NCI-H1417 (cell line): ENCODE measurements at regions not wholly inside any gene's neighbourhood (a gene's known extent, or its start where the extent isn't known, plus 50 kb on each side); places are given as distances from the start of the nearest gene placed in this dataset.

Experiments
- DNase-seq, 3 experiments: peaks; one replicate each; lab custom pipeline; 2025; lab: John Stamatoyannopoulos, UW

DNA sequence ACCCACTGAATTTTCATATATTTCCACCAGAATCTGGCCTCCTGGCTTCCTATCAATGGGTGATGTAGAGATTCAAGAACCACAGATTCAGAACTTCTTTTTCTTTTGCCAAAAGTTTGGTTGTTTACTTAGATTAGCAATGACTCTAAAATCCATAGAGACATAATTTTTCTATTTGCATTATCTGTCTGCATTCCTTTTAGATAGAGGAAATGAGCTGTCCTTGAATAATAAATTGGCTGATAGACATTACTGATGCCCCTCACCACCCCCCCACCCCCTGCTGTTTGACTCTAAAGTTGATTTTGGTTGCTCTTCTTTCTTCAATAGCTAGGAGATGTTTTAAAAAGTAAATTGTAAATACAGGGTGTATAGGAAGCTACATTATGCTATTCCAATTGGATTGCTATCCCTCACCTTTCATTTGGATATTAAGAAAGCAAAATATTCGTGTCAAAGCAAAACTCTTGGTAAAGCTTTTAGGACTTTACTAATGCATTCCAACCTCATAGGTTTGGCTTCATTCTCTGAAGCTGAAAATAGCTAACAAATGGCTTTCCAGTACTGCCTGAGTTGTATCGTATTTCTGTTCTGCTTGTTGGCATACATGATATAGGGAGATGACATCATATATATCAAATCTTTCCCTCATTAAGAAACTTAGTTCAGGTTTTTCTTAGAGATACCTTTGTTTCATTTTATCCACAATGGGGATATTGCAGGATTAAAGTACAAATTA lies 606.0 kb downstream of the ARL4A start:
- no peak for DNase-seq

DNA sequence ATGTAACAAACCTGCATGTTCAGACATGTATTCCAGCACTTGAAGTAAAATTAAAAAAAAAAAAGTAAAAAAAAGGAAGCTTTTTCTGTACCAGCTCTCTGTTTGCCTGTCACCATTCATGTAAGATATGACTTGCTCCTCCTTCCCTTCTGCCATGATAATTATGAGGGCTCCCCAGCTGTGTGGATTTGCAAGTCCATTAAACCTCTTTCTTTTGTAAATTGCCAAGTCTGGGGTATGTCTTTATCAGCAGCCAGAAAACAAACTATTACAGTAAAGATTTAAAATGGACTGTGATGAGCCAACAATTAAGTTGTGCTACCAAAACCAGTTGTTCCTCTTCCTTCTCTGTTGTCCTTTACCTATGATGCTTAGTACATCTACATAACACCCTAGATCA lies 619.6 kb downstream of the ARL4A start:
- no peak for DNase-seq

DNA sequence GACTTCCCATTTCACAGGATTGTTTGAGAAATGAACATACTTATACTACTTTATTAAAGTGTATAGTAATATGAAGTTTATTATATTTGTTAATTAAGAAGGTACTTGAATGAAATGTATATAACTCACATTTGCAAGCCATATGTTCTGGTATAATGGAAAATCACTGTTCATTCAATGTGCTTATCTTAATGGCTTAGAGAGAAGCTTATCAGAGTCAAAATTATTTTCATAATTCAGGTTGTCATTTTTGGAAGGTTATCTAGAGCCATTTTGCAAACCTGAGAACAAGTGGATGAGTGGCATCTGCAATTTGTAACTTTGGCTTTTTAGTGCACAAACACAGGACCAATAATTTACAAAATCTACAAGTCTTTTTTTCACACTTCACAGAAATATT lies 621.0 kb downstream of the ARL4A start:
- DNase-seq, result no peak

DNA sequence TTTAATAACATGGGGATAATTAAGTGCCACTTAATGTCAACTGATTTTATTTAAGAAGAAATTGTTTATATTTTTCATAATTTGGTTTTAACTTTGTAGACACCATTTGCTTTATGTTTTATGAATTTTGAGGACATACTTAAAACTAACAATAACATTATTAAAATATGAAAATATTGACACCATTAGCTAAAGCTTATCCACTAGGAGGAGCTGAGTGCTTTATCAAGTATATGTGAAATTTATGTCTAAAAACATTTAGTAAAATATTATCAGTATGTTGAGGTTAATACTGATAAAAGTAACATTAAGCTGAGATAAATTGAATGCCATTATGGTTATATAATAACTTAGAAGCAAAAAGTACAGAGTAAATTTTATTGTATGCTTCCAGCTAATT lies 622.1 kb downstream of the ARL4A start:
- no peak for DNase-seq

DNA sequence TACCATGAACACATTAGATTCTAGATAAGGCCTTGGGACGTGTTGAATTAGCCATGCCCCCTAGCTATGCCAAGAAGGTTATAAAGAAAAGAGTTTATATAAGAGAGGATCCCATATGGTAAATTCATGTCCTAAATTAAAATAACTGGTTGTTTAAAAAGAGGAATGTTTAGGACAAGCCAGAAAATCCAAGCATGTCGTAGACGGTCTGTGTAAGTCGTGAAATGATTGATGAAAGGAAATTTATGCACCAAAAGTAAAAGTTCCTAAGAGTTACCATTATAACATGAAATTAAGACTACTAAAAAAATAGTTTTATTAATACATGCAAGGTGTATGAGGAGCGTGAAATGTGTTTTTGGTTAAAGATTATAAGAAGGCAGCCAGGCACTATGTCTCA lies 624.9 kb downstream of the ARL4A start:
- peak in 1 of 3 experiments; percentile 22 for DNase-seq

DNA sequence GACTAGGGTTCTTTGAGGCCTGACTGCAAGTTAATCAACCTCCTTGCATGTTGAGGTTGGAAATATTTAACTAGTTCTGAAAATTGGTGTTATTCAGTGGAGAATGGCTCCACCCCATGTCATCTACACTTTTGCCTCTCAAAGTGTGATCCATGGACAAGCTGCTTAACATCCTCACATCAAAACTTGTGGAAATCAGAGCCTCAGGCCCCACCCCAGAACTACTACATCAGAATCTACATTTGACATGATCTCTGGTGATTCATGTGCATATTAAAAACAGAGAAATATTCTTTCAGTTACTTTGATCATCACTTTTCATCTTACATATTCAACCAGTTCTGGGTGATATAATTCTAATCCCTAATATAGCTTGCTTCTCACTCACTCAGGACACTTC lies 632.9 kb downstream of the ARL4A start:
- DNase-seq, result no peak

DNA sequence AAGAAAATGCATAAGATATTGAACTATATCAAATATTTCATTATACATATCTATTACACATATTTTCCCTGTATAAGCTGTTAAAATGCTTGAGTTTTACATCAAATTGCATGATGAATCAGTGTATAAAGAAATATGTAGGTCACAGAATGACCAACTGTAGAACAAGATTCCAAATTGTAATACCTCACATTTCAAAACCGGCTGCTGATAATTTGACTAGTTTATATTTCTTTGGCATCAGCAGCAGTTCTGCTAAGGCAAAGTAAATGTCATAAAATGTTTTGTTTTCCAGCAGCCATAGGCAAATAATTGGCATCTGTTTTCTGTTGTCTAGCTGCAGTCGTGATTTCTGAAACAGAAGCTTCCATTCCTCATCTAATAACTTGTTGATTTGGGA lies 633.9 kb downstream of the ARL4A start:
- DNase-seq, result no peak

DNA sequence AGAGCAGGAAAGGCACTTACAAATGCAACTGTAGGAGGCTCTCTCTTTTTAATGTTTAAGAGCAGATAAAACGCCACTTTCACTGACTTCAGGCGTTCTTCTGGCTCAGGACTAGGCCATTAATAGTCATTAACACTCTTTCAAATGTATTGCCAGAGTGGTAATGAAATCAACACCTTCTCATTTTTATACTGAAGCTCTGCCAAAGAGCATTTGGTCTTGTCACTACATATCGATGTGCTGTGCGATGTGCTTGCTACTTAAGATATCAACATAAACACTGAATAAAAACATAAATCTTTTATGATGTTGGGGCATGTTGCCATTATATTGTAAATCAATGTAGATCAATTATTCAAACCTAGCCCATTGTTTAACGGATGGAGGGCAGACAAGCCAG lies 634.7 kb downstream of the ARL4A start:
- DNase-seq, result peak in 1 of 3 experiments; percentile 31

DNA sequence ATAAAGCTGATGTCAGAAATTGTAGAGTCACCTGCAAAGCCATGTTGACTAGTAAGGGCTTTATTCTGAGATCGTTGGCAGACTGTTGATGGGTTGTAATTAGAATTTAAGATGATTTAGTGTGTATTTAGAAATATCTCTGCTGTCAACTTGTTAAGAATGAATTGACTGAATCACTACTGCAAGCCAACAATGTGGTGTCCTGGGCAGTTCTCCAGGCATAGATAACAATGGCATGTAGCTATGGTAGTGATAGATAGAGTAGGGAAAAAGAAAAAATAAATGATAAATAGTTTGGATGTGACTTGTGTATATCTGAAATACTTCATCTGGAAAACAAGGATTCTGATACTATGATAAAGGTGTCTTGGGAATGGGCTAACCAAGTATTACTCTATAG lies 640.2 kb downstream of the ARL4A start:
- DNase-seq, result peak in 1 of 3 experiments; percentile 56

DNA sequence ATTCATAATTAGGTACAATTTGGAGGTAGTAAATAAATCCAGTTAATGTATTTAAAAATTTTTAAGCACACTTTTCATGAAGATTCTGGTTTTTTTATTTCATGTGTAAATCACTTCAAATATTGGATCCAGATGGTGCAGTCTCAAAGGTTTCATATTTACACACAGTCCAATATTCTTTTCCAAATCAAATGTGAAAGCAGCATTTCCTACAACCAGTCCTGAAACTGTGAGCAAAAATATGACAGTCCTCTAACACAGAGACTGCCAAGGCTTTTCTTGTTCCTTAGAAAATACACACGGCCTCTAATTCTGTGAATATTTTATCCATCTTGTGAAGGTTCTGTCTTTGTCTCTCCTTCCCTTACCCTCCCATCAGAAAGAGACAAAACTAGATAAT lies 645.9 kb downstream of the ARL4A start:
- no peak for DNase-seq

DNA sequence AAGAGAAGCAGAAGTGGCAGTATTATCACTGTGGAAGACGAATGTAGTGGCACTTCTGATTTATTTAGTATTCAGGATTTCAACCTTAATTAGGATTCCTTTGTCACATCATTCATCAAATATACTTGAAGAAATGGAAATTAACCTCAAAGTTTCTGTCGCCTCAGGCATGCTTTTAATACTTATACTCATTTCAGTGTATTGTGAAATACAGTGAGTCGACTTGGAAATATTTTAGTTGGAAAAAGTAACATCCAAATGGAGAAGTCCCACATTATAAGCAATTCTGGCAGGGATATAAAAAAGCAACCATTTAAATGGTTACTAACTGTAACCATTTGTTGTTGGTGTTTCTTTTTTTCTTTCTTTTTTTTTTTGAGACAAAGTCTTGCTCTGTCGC lies 648.8 kb downstream of the ARL4A start:
- no peak for DNase-seq

DNA sequence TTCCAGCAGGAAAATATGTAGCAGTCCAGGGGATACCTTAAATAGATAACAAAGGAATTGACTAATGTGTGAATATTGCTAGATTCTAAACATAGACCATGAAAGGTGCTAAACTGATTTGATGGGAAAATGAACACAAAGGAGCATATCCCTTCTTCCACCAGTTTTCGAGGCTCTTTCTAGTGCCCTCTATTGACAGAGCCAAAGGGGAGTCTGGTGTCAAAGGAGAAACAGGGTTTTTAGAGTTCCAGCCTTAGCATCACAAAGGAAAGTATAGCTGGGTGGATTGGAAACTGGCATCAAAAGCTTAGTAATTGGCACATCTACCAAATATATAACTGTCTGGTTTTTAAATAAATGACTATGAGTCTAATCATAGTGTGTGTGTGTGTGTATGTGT lies 636.8 kb downstream of the ETV1 start:
- no peak for DNase-seq

DNA sequence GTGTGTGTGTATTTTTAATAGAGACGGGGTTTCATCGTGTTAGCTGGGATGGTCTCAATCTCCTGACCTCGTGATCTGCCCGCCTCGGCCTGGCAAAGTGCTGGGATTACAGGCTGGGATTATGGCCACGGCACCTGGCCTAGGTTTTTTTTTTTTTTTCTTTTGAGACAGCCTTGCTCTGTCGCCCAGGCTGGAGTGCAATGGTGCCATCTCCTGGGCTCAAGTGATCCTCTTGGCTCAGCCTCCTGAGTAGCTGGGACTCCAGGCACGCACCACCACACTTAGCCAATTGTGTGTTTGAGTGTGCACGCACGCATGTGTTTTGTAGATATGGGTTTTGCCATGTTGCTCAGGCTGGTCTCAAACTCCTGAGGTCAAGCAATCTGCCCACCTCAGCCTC lies 629.8 kb downstream of the ETV1 start:
- DNase-seq, result no peak

DNA sequence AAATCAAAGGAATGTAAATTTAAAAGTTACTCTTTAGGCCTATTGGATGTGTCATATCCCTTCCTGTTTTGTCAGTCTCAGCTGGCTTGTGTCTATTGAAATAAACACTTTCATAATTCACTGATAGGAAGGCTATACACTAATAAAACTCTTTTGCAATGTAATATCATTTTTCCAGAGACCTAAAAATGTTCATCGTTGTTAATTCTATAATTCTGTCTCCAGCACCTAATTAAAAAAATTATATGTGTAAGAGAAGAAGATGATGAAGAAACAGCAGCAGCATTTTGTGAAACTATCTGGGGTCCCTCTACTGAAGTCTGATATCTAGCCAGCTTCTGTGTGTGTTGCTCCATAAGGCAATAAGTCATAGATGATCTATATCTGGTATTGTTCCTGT lies 602.7 kb downstream of the ETV1 start:
- DNase-seq, result no peak

DNA sequence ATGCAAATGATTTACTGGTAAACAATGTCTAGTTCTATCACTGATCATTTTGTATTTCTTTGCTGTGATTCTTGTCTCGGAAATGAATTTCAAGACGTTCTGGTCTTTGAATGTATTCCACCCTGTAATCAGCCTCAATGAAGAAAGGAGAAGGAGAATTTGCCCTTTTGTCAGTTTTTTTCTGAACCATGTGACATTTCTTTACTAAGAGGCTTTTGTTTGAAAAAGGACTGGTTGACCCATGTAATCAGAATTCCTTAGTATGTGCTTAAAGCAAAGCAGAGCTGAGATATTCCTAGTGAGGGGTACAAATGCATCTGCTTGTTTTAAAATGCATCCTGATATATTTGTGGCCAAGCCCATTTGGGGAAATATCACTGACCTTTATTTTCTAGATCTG lies 581.6 kb downstream of the ETV1 start:
- DNase-seq, result no peak

DNA sequence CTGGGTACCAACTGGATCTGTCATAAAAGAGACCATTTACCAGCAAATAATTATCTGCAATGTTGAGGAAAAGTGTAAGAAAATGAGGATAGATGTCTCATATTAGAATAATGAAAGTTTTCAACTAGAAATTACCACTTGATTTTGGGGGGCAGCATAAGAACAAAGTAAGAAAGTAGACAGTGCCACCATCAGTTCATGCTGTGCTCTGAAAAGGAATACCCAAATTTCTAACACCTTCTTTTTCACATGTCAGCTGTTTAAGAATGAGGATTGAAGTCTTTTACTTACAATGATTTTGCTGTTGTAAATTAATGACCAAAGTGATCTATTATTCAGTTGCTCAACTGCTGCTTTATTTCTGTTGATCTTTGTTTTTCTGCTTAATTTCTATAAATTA lies 578.3 kb downstream of the ETV1 start:
- DNase-seq, result no peak

DNA sequence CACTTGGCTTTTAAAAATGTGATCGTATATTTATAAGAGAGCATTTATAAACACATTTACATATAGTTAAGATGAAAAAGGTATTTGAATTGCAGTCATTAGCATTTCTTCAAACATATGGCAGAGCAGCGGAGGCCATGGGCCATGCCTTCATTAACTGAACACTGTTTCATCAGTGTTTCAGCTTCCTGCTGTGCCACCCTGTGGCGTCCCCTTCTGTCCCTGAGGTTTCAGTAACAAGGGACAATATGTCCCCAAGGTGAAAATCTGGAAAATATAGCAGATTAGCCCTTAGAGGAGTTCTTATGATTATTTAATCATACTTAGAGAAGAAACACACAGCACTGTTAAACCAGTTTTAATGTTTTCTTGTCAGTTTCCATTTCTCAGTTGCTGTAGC lies 577.8 kb downstream of the ETV1 start:
- DNase-seq, result peak in 2 of 3 experiments; percentile 6 to 48

DNA sequence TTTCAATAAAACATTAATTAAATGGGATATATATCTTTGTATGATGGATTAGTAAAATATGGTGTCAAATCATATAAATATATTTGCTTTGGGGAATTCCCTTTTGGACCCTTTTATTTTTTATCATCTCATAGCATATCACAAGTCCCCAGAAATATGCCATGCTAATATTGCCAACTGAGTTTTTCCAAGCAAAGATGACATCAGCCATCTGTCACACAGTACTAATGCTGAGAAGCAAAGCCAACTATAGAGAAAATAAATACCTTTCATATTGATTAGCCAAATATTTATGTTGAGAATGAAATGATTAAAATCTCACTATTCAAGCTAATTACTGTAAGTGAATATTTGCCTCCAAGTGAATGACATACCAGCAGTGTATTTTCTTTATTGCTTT lies 575.3 kb downstream of the ETV1 start:
- no peak for DNase-seq

DNA sequence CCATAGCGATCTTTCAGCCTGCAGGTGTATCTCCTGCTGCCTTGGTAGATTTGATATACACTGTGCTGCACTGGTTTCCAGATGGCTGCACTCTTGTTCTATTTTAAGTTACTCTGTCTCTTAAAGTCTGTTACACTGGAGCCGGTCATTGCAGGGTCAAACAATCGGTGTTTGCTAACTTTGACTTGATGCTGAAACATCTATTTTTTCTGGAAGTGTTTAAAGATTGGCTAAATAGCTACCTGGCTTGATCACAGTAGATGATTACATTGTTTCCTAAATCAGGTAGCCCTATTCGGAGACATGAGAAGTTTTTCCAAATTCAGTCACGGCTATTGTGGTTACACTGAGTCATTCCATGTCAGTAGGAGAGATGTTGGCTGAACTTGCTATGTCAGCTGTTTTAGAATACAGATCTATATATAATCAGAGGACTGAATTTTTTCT lies 574.8 kb downstream of the ETV1 start:
- peak in 1 of 3 experiments; percentile 32 for DNase-seq

DNA sequence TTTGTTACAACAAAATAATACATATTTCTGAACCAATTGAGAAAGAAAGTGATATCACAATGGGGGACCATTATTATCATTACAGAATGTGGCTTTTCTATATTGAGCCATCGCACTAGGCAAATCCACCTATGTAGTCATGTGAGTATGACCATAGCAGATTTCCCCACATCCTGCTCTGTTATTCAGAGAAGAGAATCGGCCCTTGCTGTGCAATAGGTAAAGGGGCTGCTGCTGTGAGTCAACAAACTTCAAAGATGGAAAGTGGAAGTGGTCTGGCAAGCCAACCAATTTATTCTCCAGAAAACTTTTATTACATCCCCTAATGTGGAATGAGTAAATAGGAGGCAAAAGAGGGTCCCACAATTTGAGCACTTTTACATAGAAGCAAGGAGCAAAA lies 573.4 kb downstream of the ETV1 start:
- no peak for DNase-seq

DNA sequence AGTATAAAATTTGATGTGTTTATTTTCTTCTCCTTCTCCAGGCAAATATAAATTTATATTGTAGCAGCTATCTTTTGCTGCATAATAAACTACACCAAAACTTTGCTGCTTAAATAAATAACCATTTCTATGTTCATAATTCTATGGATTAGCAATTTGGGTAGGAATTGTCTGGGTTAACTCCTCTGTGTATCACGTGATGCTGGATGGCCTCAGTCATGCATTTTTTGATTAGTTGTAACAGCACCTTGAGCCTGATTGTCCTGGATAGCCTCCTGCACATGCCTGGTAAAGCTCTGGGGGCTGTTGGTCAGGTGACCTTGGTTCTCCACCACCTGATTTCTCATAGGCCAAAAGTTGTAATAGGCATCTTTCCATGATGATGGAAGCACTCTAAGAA lies 572.9 kb downstream of the ETV1 start:
- no peak for DNase-seq

DNA sequence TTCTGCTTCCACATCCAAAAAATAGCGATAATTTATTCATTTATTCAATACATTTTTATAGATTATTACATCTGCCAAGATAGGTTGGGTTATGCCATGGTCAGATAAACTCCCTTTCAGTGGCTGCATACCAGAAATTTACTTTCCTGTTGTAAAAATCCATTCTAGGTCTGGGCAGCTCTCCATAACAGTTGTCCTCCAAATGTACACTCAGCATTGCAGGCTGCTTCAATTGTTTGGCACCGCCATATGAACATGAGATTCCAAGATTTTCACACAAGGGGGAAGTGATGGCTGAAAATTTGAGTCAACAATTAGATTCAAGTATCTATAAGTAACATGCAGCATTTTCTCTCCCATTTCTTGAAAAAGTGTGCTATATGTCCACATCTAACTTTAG lies 568.7 kb downstream of the ETV1 start:
- DNase-seq, result no peak

DNA sequence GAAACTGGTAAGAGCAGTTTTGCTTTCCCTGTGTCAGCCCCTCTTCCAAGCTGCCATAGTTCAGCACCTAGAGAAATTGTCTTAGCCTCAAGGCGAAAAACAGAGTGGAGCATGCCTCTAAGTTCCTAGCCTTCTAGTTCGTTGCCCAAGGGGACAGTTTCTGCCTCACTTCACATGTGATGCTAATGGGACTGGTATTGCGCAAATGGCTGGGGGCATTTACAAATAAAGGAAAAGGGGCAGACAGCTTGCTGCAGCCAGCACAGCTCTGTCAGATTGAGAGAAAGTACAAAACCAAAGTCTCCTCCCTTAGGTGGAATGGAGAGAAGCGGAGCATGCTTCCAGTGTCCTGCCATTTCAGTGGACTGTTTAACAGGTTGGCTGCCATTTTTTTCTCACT lies 567.7 kb downstream of the ETV1 start:
- DNase-seq, result no peak

DNA sequence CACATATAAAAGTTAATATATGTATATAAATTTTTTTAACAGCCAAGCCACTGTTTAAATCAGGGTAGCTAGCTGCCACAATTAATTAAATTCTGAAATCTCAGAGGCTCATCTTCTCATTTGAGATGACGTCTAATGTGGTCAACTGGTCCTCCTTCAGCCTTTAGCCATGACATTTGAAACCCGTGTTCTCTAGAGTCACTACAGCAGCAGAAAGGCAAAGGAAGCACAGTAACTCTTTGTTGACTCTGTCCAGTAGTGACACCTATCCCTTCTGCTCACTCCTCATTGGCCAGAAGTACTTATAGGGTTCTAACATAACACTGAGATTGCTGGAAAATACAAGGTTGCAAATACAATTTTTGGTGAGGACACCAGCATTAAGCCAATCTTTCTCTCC lies 555.5 kb downstream of the ETV1 start:
- no peak for DNase-seq
